Esophagus muscularis mucosa (tissue), 4 donors: ENCODE measurements at regions not wholly inside any gene's neighbourhood (a gene's known extent, or its start where the extent isn't known, plus 50 kb on each side); places are given as distances from the start of the nearest gene placed in this dataset.

Source experiments
- DNase-seq: peaks from one replicate; pipeline ENCODE4 v3.0.0-alpha.2; 2017; ENCODE audit errors: extremely low spot score
- H3K27ac ChIP-seq, 4 donors: fragments of 200-600 bp; sonication (generic); replicated peaks in 1 of 4; 1 replicate in 3 of 4; 2 replicates in 1 of 4; pipeline ENCODE4 v1.5.1; 2016 to 2019; ENCODE audit warnings: mild to moderate bottlenecking in 1 of 4
- H3K27me3 ChIP-seq, 4 donors: fragments of 200-600 bp; sonication (generic); one replicate each; pipeline versions ENCODE4 v1.5.1 to v1.6.0; 2016 to 2019
- H3K36me3 ChIP-seq, 4 donors: fragments of 200-600 bp; sonication (generic); one replicate each; pipeline ENCODE4 v1.5.1; 2016 to 2019
- H3K4me1 ChIP-seq, 4 donors: fragments of 200-600 bp; sonication (generic); one replicate each; pipeline ENCODE4 v1.5.1; 2016 to 2019
- H3K4me3 ChIP-seq, 4 donors: fragments of 200-600 bp; sonication (generic); 1 replicate in 2 of 4; 2 replicates in 2 of 4; pipeline ENCODE4 v1.5.1; 2016 to 2019; ENCODE audit warnings: mild to moderate bottlenecking in 4 of 4, moderate library complexity in 1 of 4
- H3K9me3 ChIP-seq, 4 donors: fragments of 200-600 bp; sonication (generic); 1 replicate in 3 of 4; 2 replicates in 1 of 4; pipeline ENCODE4 v1.5.1; 2016 to 2019
- CTCF ChIP-seq, 3 experiments: fragments of 200-600 bp in 2 of 3; fragments of 450-650 bp in 1 of 3; sonication (generic) in 2 of 3; IDR thresholded peaks; one replicate each; pipeline ENCODE4 v1.5.1; 2017 to 2019; ENCODE audit warnings: antibody characterized with exemption in 3 of 3, mild to moderate bottlenecking in 2 of 3, moderate library complexity in 1 of 3
- EP300 ChIP-seq: sonication (generic); formaldehyde crosslinking; IDR thresholded peaks from one replicate; pipeline ENCODE4 v1.6.1; 2017; ENCODE audit warnings: antibody characterized with exemption
- POLR2A ChIP-seq: fragments of 450-650 bp; IDR thresholded peaks from one replicate; pipeline ENCODE4 v1.6.1; 2017; ENCODE audit warnings: antibody characterized with exemption, moderate library complexity, mild to moderate bottlenecking, low read depth
- POLR2AphosphoS5 ChIP-seq, 2 donors: sonication (generic); formaldehyde crosslinking; IDR thresholded peaks; one replicate each; pipeline ENCODE4 v1.6.1; 2017; ENCODE audit warnings: antibody characterized with exemption in 2 of 2
- WGBS: methylation state at CpG from one replicate; pipeline ENCODE4 v1.1.5; 2018; 5-methylcytosine and 5-hydroxymethylcytosine counted together
- intact Hi-C: fragments of 100-400 bp; cut with DNase I; formaldehyde crosslinking; loops from one replicate; pipeline ENCODE4 v1.15.1; 2023

- no peak for DNase-seq
- WGBS = 79% methylated on average over 3 of the region's 3 CpGs
- Histone ChIP-seq H3K27ac (no peak overlapping the region), H3K4me1 (no peaks in the 10 kb centered on the region), H3K27me3 (no peaks in the 10 kb centered on the region), H3K36me3 (no peaks in the 10 kb centered on the region), H3K9me3 (no peaks in the 10 kb centered on the region), H3K4me3 (no peak overlapping the region)
- no peak for TF ChIP-seq EP300
- TF ChIP-seq POLR2A = no peak
- TF ChIP-seq CTCF (IDR thresholded peaks at IDR 0.05) = no peak
- no peak for TF ChIP-seq POLR2AphosphoS5 (IDR thresholded peaks at IDR 0.05)
- intact Hi-C loops = no loop called here
These were observed 67.0 kb upstream of the VCX start for GRCh38 chrX:7775987-7776386.

GRCh38 chrX:7771788-7772438 is 71.1 kb upstream of the VCX start:
- Histone ChIP-seq H3K27me3 (no peaks in the 10 kb centered on the region), H3K4me3 (no peak overlapping the region), H3K4me1 (no peaks in the 10 kb centered on the region), H3K36me3 (no peaks in the 10 kb centered on the region), H3K27ac (no peak overlapping the region), H3K9me3 (peaks cover 0 to 5% (median 0%) of the 10 kb centered on the region in 4 donors)
- DNase-seq = no peak
- WGBS = 64% methylated on average over 7 of the region's 7 CpGs
- no peak for TF ChIP-seq POLR2AphosphoS5 (IDR thresholded peaks at IDR 0.05)
- intact Hi-C loops = no loop called here

- intact Hi-C loops = no loop called here
- TF ChIP-seq POLR2AphosphoS5 (IDR thresholded peaks at IDR 0.05) (no peak), CTCF (IDR thresholded peaks at IDR 0.05) (no peak), EP300 (no peak), POLR2A (no peak)
- no peaks in the 10 kb centered on the region for H3K4me1 ChIP-seq
- no peak overlapping the region for H3K27ac ChIP-seq
- H3K36me3 ChIP-seq = no peaks in the 10 kb centered on the region
- no peak for DNase-seq
- H3K9me3 ChIP-seq = no peaks in the 10 kb centered on the region
- H3K27me3 ChIP-seq = no peaks in the 10 kb centered on the region
- no peak overlapping the region for H3K4me3 ChIP-seq
- 65% methylated on average over 1 of the region's 1 CpG for WGBS
These were observed 83.1 kb upstream of the VCX start for GRCh38 chrX:7759830-7760229.

GRCh38 chrX:7746856-7747255 is 96.1 kb upstream of the VCX start:
- no peak overlapping the region for H3K4me3 ChIP-seq
- H3K36me3 ChIP-seq = no peaks in the 10 kb centered on the region
- no peaks in the 10 kb centered on the region for H3K27me3 ChIP-seq
- no peak for DNase-seq
- H3K4me1 ChIP-seq = no peaks in the 10 kb centered on the region
- intact Hi-C loops = no loop called here
- no peak overlapping the region for H3K27ac ChIP-seq
- 58% methylated on average over 5 of the region's 5 CpGs for WGBS
- TF ChIP-seq POLR2A = no peak
- no peak for TF ChIP-seq EP300
- no peak for TF ChIP-seq POLR2AphosphoS5 (IDR thresholded peaks at IDR 0.05)
- TF ChIP-seq CTCF (IDR thresholded peaks at IDR 0.05) = no peak
- no peaks in the 10 kb centered on the region for H3K9me3 ChIP-seq

GRCh38 chrX:7730071-7730470 is 112.9 kb upstream of the VCX start:
- WGBS = 78% methylated on average over 2 of the region's 2 CpGs
- TF ChIP-seq POLR2A = no peak
- TF ChIP-seq POLR2AphosphoS5 (IDR thresholded peaks at IDR 0.05) = no peak
- TF ChIP-seq CTCF (IDR thresholded peaks at IDR 0.05) = no peak
- no peak for TF ChIP-seq EP300
- Histone ChIP-seq H3K36me3 (no peaks in the 10 kb centered on the region), H3K27ac (no peak overlapping the region), H3K4me3 (no peak overlapping the region), H3K9me3 (no peaks in the 10 kb centered on the region), H3K4me1 (no peaks in the 10 kb centered on the region), H3K27me3 (no peaks in the 10 kb centered on the region)
- no peak for DNase-seq
- intact Hi-C loops = no loop called here
